Ovary (tissue), 7 donors: ENCODE measurements at regions not wholly inside any gene's neighbourhood (a gene's known extent, or its start where the extent isn't known, plus 50 kb on each side); places are given as distances from the start of the nearest gene placed in this dataset.

ENCODE experiments used
- DNase-seq, 5 donors: peaks; one replicate each; pipeline ENCODE4 v3.0.0-alpha.2; 2019 to 2020
- H3K27ac ChIP-seq, 2 donors: fragments of 200-600 bp; one replicate each; pipeline versions ENCODE4 v1.5.1 to v1.8.0; 2019 to 2022
- H3K27me3 ChIP-seq: fragments of 200-600 bp; one replicate; pipeline ENCODE4 v1.8.0; 2022
- H3K36me3 ChIP-seq: fragments of 200-600 bp; sonication (generic); one replicate; pipeline ENCODE4 v1.5.1; 2019
- H3K4me1 ChIP-seq: one replicate; pipeline ENCODE4 v1.8.1; 2013; ENCODE audit warnings: mild to moderate bottlenecking, moderate library complexity; ENCODE audit not compliant: insufficient read depth
- H3K4me3 ChIP-seq: fragments of 200-600 bp; sonication (generic); one replicate; pipeline ENCODE4 v1.5.1; 2017
- H3K9me3 ChIP-seq, 2 donors: fragments of 200-600 bp in 1 of 2; sonication (generic) in 1 of 2; one replicate each; pipeline versions ENCODE4 v1.5.1 to v1.8.1; 2013 to 2019; ENCODE audit warnings: mild to moderate bottlenecking in 1 of 2, moderate library complexity in 1 of 2
- EP300 ChIP-seq: sonication (generic); formaldehyde crosslinking; IDR thresholded peaks from one replicate; pipeline ENCODE4 v1.6.1; 2017; ENCODE audit warnings: antibody characterized with exemption
- POLR2A ChIP-seq: fragments of 450-650 bp; IDR thresholded peaks from one replicate; pipeline ENCODE4 v1.6.1; 2017; ENCODE audit warnings: antibody characterized with exemption, mild to moderate bottlenecking, moderate library complexity
- WGBS, 3 donors: extraction: QIAGEN DNeasy Blood & Tissue Kit in 1 of 3; methylation state at CpG; one replicate each; pipeline versions ENCODE4 v1.1.5 to v1.1.7; 2013 to 2017; 5-methylcytosine and 5-hydroxymethylcytosine counted together
- intact Hi-C, 4 donors: fragments of 100-400 bp; cut with DNase I; formaldehyde crosslinking; loops; one replicate each; pipeline versions ENCODE4 v1.11.0 to v1.15.1; 2022 to 2023
- TF ChIP-seq, protein P1 (sequence below), 3 donors: fragments of 450-650 bp in 2 of 3; fragments of 200-600 bp in 1 of 3; IDR thresholded peaks; one replicate each; pipeline versions ENCODE4 v1.5.1 to v1.8.0; 2016 to 2022; ENCODE audit warnings: antibody characterized with exemption in 3 of 3, mild to moderate bottlenecking in 1 of 3
- donor health status: DM: no; HTN: no; CAD: no; lungs with moderate emphysema.
- donor health status: DM: no; HTN: no; CAD: no.
- donor health status: Bipolar disorder and iron deficiency.
- donor health status: DM: no; HTN: no; CAD: no.
- donor health status: DM: yes; HTN: yes; CAD: no.

DNA sequence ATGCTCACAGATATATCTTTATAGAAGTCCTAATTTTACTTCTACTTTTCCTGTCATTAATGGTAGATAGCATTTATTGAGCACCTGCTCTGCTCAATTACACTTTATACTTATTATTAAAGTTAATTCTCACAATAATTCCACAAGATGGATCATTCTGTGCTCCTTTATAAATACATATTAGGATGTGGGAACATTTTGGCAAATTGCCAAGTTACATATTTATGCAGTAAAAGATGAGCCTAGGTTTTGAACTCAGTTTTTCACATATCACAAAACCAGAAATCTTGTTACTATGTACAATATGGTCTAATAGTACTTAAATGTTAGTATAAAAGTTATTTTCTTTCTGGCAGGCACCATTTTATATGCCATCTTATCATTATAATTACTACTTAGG is 895.0 kb upstream of the B3GALT2 start:
- no peak overlapping the region for H3K27ac ChIP-seq
- no peaks in the 10 kb centered on the region for H3K36me3 ChIP-seq
- TF ChIP-seq, protein P1, sequence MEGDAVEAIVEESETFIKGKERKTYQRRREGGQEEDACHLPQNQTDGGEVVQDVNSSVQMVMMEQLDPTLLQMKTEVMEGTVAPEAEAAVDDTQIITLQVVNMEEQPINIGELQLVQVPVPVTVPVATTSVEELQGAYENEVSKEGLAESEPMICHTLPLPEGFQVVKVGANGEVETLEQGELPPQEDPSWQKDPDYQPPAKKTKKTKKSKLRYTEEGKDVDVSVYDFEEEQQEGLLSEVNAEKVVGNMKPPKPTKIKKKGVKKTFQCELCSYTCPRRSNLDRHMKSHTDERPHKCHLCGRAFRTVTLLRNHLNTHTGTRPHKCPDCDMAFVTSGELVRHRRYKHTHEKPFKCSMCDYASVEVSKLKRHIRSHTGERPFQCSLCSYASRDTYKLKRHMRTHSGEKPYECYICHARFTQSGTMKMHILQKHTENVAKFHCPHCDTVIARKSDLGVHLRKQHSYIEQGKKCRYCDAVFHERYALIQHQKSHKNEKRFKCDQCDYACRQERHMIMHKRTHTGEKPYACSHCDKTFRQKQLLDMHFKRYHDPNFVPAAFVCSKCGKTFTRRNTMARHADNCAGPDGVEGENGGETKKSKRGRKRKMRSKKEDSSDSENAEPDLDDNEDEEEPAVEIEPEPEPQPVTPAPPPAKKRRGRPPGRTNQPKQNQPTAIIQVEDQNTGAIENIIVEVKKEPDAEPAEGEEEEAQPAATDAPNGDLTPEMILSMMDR (IDR thresholded peaks at IDR 0.05) = no peak
- TF ChIP-seq POLR2A = no peak
- TF ChIP-seq EP300 = no peak
- H3K9me3 ChIP-seq = no peaks in the 10 kb centered on the region
- no peak overlapping the region for H3K4me3 ChIP-seq
- DNase-seq = no peak
- H3K27me3 ChIP-seq = no peaks in the 10 kb centered on the region
- no peaks in the 10 kb centered on the region for H3K4me1 ChIP-seq
- intact Hi-C loops = no loop called here

DNA sequence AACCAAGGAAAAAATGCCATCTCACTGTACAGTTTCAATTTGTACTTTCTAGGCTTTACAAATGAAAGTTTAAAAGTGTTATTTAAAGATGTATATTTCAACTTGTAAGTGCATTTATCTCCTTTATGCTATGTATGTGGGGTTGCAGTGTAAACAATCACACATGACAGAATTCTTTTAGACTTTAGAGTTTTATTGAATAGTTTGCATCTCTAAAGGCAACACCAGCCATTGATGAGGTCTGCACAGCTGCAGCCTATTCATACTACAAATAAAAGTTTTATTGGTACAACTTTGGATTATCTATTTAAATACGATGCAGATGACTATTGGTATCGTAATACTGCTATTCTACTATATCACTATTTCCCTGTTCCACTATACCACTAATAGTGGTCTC is 894.4 kb upstream of the B3GALT2 start:
- H3K9me3 ChIP-seq = no peaks in the 10 kb centered on the region
- no peaks in the 10 kb centered on the region for H3K4me1 ChIP-seq
- no peak for DNase-seq
- WGBS, 3 donors = 93 to 99% (median 98%) methylated on average over 2 of the region's 2 CpGs
- H3K27me3 ChIP-seq = no peaks in the 10 kb centered on the region
- H3K36me3 ChIP-seq = no peaks in the 10 kb centered on the region
- H3K4me3 ChIP-seq = no peak overlapping the region
- H3K27ac ChIP-seq = no peak overlapping the region
- intact Hi-C loops = no loop called here
- TF ChIP-seq EP300 (no peak), POLR2A (no peak)
- TF ChIP-seq, protein P1 (IDR thresholded peaks at IDR 0.05) = no peak

DNA sequence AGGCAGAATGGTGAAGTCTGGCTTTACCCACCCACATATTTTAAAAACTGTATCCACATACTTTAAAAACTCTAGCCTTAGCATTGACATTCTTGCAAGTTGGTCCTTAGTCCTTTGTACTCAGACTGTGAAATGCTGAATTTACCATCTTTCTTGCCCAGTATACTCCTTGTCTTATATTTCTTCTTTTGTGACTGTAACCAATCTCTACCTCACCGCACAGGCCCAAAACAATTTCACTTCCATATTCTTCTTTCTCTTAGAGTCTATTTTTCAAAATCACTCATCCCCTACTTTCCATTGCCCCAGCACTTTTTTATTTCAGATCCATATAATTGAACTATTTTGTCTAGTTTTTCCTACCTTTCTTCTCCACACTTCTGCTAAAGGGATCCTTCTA is 892.4 kb upstream of the B3GALT2 start:
- DNase-seq = no peak
- 96 to 98% (median 97%) methylated on average over 1 of the region's 1 CpG for WGBS, 3 donors
- TF ChIP-seq POLR2A = no peak
- TF ChIP-seq, protein P1 (IDR thresholded peaks at IDR 0.05) = no peak
- no peak for TF ChIP-seq EP300

DNA sequence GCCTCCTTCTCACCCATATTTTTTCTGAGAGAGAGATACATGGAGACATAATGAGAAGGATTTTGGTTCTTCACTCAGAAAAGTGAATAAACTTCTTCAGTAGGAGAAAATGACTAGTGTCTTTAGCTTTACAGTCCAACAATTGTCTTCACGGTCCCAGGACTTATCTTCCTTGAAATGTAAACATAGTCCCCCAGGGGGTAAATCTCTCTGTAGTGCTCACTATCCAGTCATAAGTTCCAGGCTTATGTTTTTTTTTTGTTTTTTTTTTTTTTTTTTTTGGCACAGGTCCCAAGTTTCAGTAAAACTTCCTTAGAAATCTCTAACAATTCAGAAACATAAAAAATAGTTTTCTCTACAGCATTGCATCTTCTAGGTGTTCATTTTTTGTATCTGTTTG is 890.2 kb upstream of the B3GALT2 start:
- H3K4me1 ChIP-seq = no peaks in the 10 kb centered on the region
- TF ChIP-seq EP300 (no peak), POLR2A (no peak)
- TF ChIP-seq, protein P1 (IDR thresholded peaks at IDR 0.05) = no peak
- H3K36me3 ChIP-seq = no peaks in the 10 kb centered on the region
- no peak for DNase-seq
- intact Hi-C loops = no loop called here
- no peak overlapping the region for H3K27ac ChIP-seq
- H3K4me3 ChIP-seq = no peak overlapping the region
- WGBS, 3 donors = 16 to 29% (median 17%) methylated on average over 1 of the region's 1 CpG
- no peaks in the 10 kb centered on the region for H3K9me3 ChIP-seq
- H3K27me3 ChIP-seq = no peaks in the 10 kb centered on the region

More for the DNA sequence above, 892.4 kb upstream of the B3GALT2 start:
- Histone ChIP-seq H3K9me3 (no peaks in the 10 kb centered on the region), H3K27ac (no peak overlapping the region), H3K4me1 (no peaks in the 10 kb centered on the region), H3K4me3 (no peak overlapping the region), H3K27me3 (no peaks in the 10 kb centered on the region), H3K36me3 (no peaks in the 10 kb centered on the region)
- intact Hi-C loops = no loop called here

DNA sequence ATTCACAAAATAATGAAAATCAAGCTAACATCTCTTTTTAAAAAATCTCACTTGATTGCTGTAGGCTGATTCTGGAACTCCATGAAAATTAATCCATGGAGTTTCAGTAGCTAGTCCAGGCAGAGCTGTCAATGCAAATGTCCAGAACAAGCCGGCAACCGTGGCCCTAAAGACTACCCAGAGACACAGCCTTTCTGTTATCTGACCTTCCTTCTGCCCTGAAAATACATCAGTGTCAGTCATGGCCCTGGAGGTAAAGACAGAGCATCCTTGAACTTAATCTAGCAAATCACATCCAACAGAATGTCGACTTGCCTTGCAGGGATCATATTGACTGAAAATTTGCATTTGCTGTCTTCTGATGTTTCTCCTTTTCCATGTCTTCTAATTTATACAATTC is 887.4 kb upstream of the B3GALT2 start:
- no peak overlapping the region for H3K4me3 ChIP-seq
- H3K27ac ChIP-seq = no peak overlapping the region
- H3K36me3 ChIP-seq = no peaks in the 10 kb centered on the region
- H3K27me3 ChIP-seq = no peaks in the 10 kb centered on the region
- DNase-seq = no peak
- TF ChIP-seq EP300 = no peak
- no peak for TF ChIP-seq POLR2A
- TF ChIP-seq, protein P1 (IDR thresholded peaks at IDR 0.05) = no peak
- intact Hi-C loops = no loop called here
- no peaks in the 10 kb centered on the region for H3K9me3 ChIP-seq
- H3K4me1 ChIP-seq = no peaks in the 10 kb centered on the region
- WGBS, 3 donors = 55 to 75% (median 74%) methylated on average over 3 of the region's 3 CpGs
